ENCODE measurements at regions not wholly inside any gene's neighbourhood (a gene's known extent, or its start where the extent isn't known, plus 50 kb on each side); places are given as distances from the start of the nearest gene placed in this dataset.

- DNase-seq (ENCODE audit: low read depth), result no peak
- TF ChIP-seq CTCF (IDR thresholded peaks at IDR 0.05; ENCODE audit: low read depth, low read length, missing control alignments), result no peak
- H3K4me3 ChIP-seq (ENCODE audit: low read depth, low read length), result no peak overlapping the region
These were observed 821.5 kb downstream of the EFNA5 start for GRCh38 chr5:106849266-106849665.

- TF ChIP-seq CTCF (IDR thresholded peaks at IDR 0.05; ENCODE audit: low read depth, low read length, missing control alignments), result peak; percentile 29
- DNase-seq (ENCODE audit: low read depth), result no peak
- H3K4me3 ChIP-seq (ENCODE audit: low read depth, low read length), result no peak overlapping the region
These were observed 826.8 kb downstream of the EFNA5 start for GRCh38 chr5:106843812-106844416.

GRCh38 chr5:106833517-106833916, 837.2 kb downstream of the EFNA5 start:
- DNase-seq (ENCODE audit: low read depth), result no peak
- no peak overlapping the region for H3K4me3 ChIP-seq (ENCODE audit: low read depth, low read length)
- TF ChIP-seq CTCF (IDR thresholded peaks at IDR 0.05; ENCODE audit: low read depth, low read length, missing control alignments), result no peak

- no peak for TF ChIP-seq CTCF (IDR thresholded peaks at IDR 0.05; ENCODE audit: low read depth, low read length, missing control alignments)
- no peak for DNase-seq (ENCODE audit: low read depth)
- H3K4me3 ChIP-seq (ENCODE audit: low read depth, low read length), result no peak overlapping the region
These were observed 843.7 kb downstream of the EFNA5 start for GRCh38 chr5:106827061-106827460.

GRCh38 chr5:106825374-106825773, 845.4 kb downstream of the EFNA5 start:
- TF ChIP-seq CTCF (IDR thresholded peaks at IDR 0.05; ENCODE audit: low read depth, low read length, missing control alignments), result no peak
- H3K4me3 ChIP-seq (ENCODE audit: low read depth, low read length), result no peak overlapping the region
- no peak for DNase-seq (ENCODE audit: low read depth)

- no peak for DNase-seq (ENCODE audit: low read depth)
- H3K4me3 ChIP-seq (ENCODE audit: low read depth, low read length), result no peak overlapping the region
- no peak for TF ChIP-seq CTCF (IDR thresholded peaks at IDR 0.05; ENCODE audit: low read depth, low read length, missing control alignments)
These were observed 847.9 kb downstream of the EFNA5 start for GRCh38 chr5:106822851-106823250.

- H3K4me3 ChIP-seq (ENCODE audit: low read depth, low read length), result no peak overlapping the region
- no peak for DNase-seq (ENCODE audit: low read depth)
These were observed 852.2 kb downstream of the EFNA5 start for GRCh38 chr5:106818552-106818951.

More at GRCh38 chr5:106818552-106818951, 852.2 kb downstream of the EFNA5 start:
- no peak for TF ChIP-seq CTCF (IDR thresholded peaks at IDR 0.05; ENCODE audit: low read depth, low read length, missing control alignments)

Measured in GM12864 (cell line).